ENCODE measurements at regions not wholly inside any gene's neighbourhood (a gene's known extent, or its start where the extent isn't known, plus 50 kb on each side); places are given as distances from the start of the nearest gene placed in this dataset.

DNA sequence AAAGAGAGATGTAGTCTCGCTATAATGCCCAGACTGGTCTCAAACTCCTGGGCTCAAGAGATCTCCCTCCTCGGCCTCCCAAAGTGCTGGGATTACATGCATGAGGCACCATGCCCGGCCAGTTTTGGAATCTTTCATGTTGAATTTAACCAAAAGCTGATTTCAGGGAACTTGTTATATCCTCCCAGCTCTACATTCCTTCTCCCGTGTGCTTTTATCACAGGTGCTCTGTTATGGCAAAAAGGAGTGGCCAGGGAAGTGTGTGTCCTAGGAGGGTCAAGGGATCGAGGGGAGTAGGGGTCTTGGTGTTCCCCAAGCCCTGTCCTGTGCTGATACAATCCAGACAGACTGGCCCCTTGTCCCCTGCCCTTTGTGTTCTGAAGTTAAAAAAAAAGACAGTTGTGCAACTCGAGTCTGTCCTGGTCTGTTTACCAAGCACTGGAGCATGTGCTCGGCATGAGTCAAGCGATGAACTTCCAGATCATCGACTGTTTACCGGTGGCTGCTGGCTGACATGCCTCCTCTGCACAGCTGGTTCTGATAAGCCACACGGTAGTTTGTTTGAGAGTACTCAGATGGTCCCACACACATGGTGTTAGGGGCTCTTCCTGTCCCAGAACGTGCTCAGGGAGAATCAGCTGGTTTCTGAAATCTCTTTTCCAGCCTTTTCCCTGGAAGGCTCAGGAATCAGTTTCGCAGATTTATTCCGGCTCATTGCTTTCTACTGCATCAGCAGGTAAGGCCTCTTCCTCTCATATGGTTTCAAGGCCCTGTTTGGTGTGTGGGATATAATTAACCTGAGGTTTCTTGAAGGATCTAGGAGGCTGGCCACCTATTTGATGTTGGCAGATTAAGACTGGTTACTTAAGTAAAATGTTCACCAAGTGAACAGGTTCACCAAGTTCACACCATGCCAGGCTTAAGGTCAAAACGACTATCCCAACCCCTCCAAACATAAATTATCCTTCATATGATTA, 52.6 kb upstream of the NAA20 start:
- TF ChIP-seq, protein P1, sequence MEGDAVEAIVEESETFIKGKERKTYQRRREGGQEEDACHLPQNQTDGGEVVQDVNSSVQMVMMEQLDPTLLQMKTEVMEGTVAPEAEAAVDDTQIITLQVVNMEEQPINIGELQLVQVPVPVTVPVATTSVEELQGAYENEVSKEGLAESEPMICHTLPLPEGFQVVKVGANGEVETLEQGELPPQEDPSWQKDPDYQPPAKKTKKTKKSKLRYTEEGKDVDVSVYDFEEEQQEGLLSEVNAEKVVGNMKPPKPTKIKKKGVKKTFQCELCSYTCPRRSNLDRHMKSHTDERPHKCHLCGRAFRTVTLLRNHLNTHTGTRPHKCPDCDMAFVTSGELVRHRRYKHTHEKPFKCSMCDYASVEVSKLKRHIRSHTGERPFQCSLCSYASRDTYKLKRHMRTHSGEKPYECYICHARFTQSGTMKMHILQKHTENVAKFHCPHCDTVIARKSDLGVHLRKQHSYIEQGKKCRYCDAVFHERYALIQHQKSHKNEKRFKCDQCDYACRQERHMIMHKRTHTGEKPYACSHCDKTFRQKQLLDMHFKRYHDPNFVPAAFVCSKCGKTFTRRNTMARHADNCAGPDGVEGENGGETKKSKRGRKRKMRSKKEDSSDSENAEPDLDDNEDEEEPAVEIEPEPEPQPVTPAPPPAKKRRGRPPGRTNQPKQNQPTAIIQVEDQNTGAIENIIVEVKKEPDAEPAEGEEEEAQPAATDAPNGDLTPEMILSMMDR (IDR thresholded peaks at IDR 0.05; ENCODE audit: insufficient read depth, low read depth, low read length), result no peak
- TF ChIP-seq EZH2 (IDR thresholded peaks at IDR 0.05; ENCODE audit: insufficient read depth, low read length), result no peak
